ENCODE measurements at regions not wholly inside any gene's neighbourhood (a gene's known extent, or its start where the extent isn't known, plus 50 kb on each side); places are given as distances from the start of the nearest gene placed in this dataset.
A peak's percentile ranks its signal among the peaks of the same experiment; 100 is the strongest.

GRCh38 chr3:82643948-82644347, 882.5 kb upstream of the GBE1 start:
- TF ChIP-seq SMC3 (IDR thresholded peaks at IDR 0.05) (no peak), ZC3H11A (IDR thresholded peaks at IDR 0.05) (no peak), MAFK (IDR thresholded peaks at IDR 0.05; ENCODE audit: partially characterized antibody) (no peak), HEYL (CRISPR knock-in tag; IDR thresholded peaks at IDR 0.05) (no peak), RAD21 (conservative IDR thresholded peaks at IDR 0.05 in 1 of 2, IDR thresholded peaks at IDR 0.05 in 1 of 2) (0 out of 5 replicates have a peak, but pooled peaks of 1 of the 2 experiments have one; percentile 12), GATA3 (IDR thresholded peaks at IDR 0.05; ENCODE audit: borderline replicate concordance) (no peak), POLR2AphosphoS2 (conservative IDR thresholded peaks at IDR 0.05; ENCODE audit: low read length) (no peak)
- POLR2A ChIA-PET: no interaction called here

GRCh38 chr3:82641701-82642100, 880.3 kb upstream of the GBE1 start:
- no peak overlapping the region for H3K27ac ChIP-seq
- no peak for ATAC-seq
- no peak for FAIRE-seq
- H3K4me3 ChIP-seq: no peak overlapping the region
- H3K4me1 ChIP-seq: no peaks in the 10 kb centered on the region
- H3K4me2 ChIP-seq: no peak overlapping the region
- WGBS (ENCODE audit: missing lambda C conversion rate): 37% methylated on average over 2 of the region's 2 CpGs
- ChIA-PET POLR2A (no interaction called here), CTCF (no interaction called here)
- DNase-seq (ENCODE audit: low read depth in 1 of 2, low spot score in 1 of 2): no peak
- TF ChIP-seq ZNF302 (CRISPR knock-in tag; IDR thresholded peaks at IDR 0.05): no peak
- no peak for TF ChIP-seq CEBPB (IDR thresholded peaks at IDR 0.05)
- no peak for TF ChIP-seq KDM1A (IDR thresholded peaks at IDR 0.05; ENCODE audit: low read depth)
- no peak for TF ChIP-seq ZSCAN20 (CRISPR knock-in tag; IDR thresholded peaks at IDR 0.05)
- TF ChIP-seq ESRRA (IDR thresholded peaks at IDR 0.05; ENCODE audit: borderline replicate concordance, low read length): no peak
- no peak for TF ChIP-seq RAD21 (conservative IDR thresholded peaks at IDR 0.05 in 1 of 2, IDR thresholded peaks at IDR 0.05 in 1 of 2)
- TF ChIP-seq TP53 (CRISPR knock-in tag; IDR thresholded peaks at IDR 0.05): no peak
- TF ChIP-seq CHD2 (IDR thresholded peaks at IDR 0.05; ENCODE audit: low read length, partially characterized antibody): no peak
- TF ChIP-seq PBX3 (IDR thresholded peaks at IDR 0.05): no peak
- no peak for TF ChIP-seq HEYL (CRISPR knock-in tag; IDR thresholded peaks at IDR 0.05)
- TF ChIP-seq POLR2AphosphoS2 (conservative IDR thresholded peaks at IDR 0.05; ENCODE audit: low read length): no peak
- no peak for TF ChIP-seq HDAC2 (IDR thresholded peaks at IDR 0.05)
- no peak for TF ChIP-seq RFX5 (IDR thresholded peaks at IDR 0.05)
- no peak for TF ChIP-seq FOSB (CRISPR knock-in tag; IDR thresholded peaks at IDR 0.05)
- no peak for TF ChIP-seq USF2 (IDR thresholded peaks at IDR 0.05)
- TF ChIP-seq NPAS2 (CRISPR knock-in tag; IDR thresholded peaks at IDR 0.05; ENCODE audit: borderline replicate concordance): no peak
- no peak for TF ChIP-seq EHF (CRISPR knock-in tag; IDR thresholded peaks at IDR 0.05)
- H3K9me3 ChIP-seq: no peaks in the 10 kb centered on the region

More at GRCh38 chr3:82643948-82644347, 882.5 kb upstream of the GBE1 start:
- Histone ChIP-seq H3K4me2 (no peak overlapping the region), H3K9me3 (no peaks in the 10 kb centered on the region), H3K4me3 (no peak overlapping the region), H3K4me1 (no peaks in the 10 kb centered on the region), H3K27ac (no peak overlapping the region)
- CTCF ChIA-PET: no interaction called here
- DNase-seq (ENCODE audit: low read depth in 1 of 2, low spot score in 1 of 2): peak in 1 of 2 experiments; percentile 26
- no peak for FAIRE-seq
- peak in 1 of 2 experiments; percentile 48; a peak in 2 of 6 replicates for ATAC-seq

GRCh38 chr3:82640254-82640653, 878.8 kb upstream of the GBE1 start:
- Histone ChIP-seq H3K4me1 (no peaks in the 10 kb centered on the region), H3K4me3 (no peak overlapping the region), H3K4me2 (no peak overlapping the region), H3K27ac (no peak overlapping the region), H3K9me3 (no peaks in the 10 kb centered on the region)
- WGBS (ENCODE audit: missing lambda C conversion rate): 3% methylated on average over 2 of the region's 3 CpGs
- ChIA-PET POLR2A (no interaction called here), CTCF (no interaction called here)
- TF ChIP-seq NFE2L2 (conservative IDR thresholded peaks at IDR 0.05; ENCODE audit: low read length) (no peak), CEBPB (IDR thresholded peaks at IDR 0.05) (no peak), POLR2AphosphoS2 (conservative IDR thresholded peaks at IDR 0.05; ENCODE audit: low read length) (no peak), CBX8 (IDR thresholded peaks at IDR 0.05) (no peak), NPAS2 (CRISPR knock-in tag; IDR thresholded peaks at IDR 0.05; ENCODE audit: borderline replicate concordance) (no peak), RARB (CRISPR knock-in tag; IDR thresholded peaks at IDR 0.05) (no peak), KDM1A (IDR thresholded peaks at IDR 0.05; ENCODE audit: low read depth) (no peak), JUNB (IDR thresholded peaks at IDR 0.05) (no peak), SMC3 (IDR thresholded peaks at IDR 0.05) (no peak), EHF (CRISPR knock-in tag; IDR thresholded peaks at IDR 0.05) (no peak), ATOH8 (CRISPR knock-in tag; IDR thresholded peaks at IDR 0.05; ENCODE audit: low read depth) (no peak), MAX (IDR thresholded peaks at IDR 0.05) (no peak), RAD21 (conservative IDR thresholded peaks at IDR 0.05 in 1 of 2, IDR thresholded peaks at IDR 0.05 in 1 of 2) (no peak), KDM5A (IDR thresholded peaks at IDR 0.05) (no peak), FOSL2 (IDR thresholded peaks at IDR 0.05) (no peak), FOSL2 (CRISPR knock-in tag; IDR thresholded peaks at IDR 0.05) (no peak), NR3C1 (IDR thresholded peaks at IDR 0.05) (no peak), PHF8 (IDR thresholded peaks at IDR 0.05; ENCODE audit: borderline replicate concordance, low read depth) (no peak)
- FAIRE-seq: no peak
- no peak for ATAC-seq
- DNase-seq (ENCODE audit: low read depth in 1 of 2, low spot score in 1 of 2): no peak
